Kidney epithelial cell (primary cell): ENCODE measurements at regions not wholly inside any gene's neighbourhood (a gene's known extent, or its start where the extent isn't known, plus 50 kb on each side); places are given as distances from the start of the nearest gene placed in this dataset.

Experiments
- DNase-seq: peaks from one replicate; pipeline ENCODE4 v3.0.0-alpha.2; 2010; ENCODE audit warnings: low read depth
- H3K27me3 ChIP-seq: 2 replicates; pipeline ENCODE4 v1.6.0; 2011; ENCODE audit warnings: low read length; ENCODE audit not compliant: control insufficient read depth, insufficient read depth
- H3K36me3 ChIP-seq: 2 replicates; pipeline ENCODE4 v1.5.1; 2011; ENCODE audit warnings: low read length; ENCODE audit not compliant: control insufficient read depth, insufficient read depth
- H3K4me3 ChIP-seq: 2 replicates; pipeline ENCODE4 v1.5.1; 2011; ENCODE audit warnings: low read depth, mild to moderate bottlenecking, control low read depth, low read length
- TF ChIP-seq, protein P1 (sequence below): IDR thresholded peaks from 2 replicates; pipeline ENCODE4 v1.5.1; 2011; ENCODE audit warnings: mild to moderate bottlenecking, moderate library complexity, low read length, control low read depth, inconsistent platforms; ENCODE audit not compliant: insufficient read depth, poor library complexity, severe bottlenecking

DNA sequence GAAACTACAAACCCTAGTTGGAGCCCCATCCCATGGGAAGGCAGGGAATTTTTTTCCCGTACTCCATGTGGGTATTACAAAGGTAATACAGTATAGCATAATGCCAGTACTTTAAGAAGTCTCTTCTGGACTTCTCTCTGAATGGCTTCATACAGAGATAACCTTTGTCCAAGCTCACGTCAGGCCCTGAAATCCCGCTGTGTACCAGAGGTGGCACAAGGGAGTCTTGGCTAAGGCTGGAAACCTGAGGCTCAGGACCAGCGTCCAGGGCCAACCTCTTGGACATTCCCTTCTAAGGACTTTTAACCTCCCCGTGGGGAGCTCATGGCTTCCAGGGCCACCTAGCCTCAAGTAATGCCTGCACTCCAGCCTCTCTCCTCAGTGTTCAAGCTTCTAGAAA is 338.9 kb upstream of the FAM241A start:
- no peaks in the 10 kb centered on the region for H3K27me3 ChIP-seq
- DNase-seq, result no peak

DNA sequence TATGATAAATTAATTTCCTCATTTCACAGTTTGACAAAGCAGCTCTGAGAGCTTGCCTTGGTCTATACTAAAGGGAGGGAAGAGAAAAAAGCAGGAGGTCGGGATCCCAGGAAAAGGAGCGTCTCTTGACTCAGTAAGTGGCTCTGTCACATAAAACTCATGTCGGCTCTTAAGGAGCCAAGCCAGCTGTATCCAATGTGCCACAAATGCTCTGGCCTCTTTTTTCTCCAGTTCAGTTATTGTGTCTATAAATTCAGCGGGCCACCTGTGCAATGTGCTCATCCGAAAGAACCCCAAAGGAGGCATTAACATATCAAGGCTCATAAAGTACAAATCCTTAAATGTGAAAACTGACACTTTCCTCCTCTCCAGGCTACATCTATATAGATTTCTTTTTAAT is 337.7 kb upstream of the FAM241A start:
- Histone ChIP-seq H3K4me3 (no peak overlapping the region), H3K36me3 (no peaks in the 10 kb centered on the region), H3K27me3 (no peaks in the 10 kb centered on the region)
- TF ChIP-seq, protein P1, sequence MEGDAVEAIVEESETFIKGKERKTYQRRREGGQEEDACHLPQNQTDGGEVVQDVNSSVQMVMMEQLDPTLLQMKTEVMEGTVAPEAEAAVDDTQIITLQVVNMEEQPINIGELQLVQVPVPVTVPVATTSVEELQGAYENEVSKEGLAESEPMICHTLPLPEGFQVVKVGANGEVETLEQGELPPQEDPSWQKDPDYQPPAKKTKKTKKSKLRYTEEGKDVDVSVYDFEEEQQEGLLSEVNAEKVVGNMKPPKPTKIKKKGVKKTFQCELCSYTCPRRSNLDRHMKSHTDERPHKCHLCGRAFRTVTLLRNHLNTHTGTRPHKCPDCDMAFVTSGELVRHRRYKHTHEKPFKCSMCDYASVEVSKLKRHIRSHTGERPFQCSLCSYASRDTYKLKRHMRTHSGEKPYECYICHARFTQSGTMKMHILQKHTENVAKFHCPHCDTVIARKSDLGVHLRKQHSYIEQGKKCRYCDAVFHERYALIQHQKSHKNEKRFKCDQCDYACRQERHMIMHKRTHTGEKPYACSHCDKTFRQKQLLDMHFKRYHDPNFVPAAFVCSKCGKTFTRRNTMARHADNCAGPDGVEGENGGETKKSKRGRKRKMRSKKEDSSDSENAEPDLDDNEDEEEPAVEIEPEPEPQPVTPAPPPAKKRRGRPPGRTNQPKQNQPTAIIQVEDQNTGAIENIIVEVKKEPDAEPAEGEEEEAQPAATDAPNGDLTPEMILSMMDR, result no peak
- no peak for DNase-seq

More for the DNA sequence above, 338.9 kb upstream of the FAM241A start:
- TF ChIP-seq, protein P1, result peak; percentile 21
- no peak overlapping the region for H3K4me3 ChIP-seq
- H3K36me3 ChIP-seq, result no peaks in the 10 kb centered on the region

DNA sequence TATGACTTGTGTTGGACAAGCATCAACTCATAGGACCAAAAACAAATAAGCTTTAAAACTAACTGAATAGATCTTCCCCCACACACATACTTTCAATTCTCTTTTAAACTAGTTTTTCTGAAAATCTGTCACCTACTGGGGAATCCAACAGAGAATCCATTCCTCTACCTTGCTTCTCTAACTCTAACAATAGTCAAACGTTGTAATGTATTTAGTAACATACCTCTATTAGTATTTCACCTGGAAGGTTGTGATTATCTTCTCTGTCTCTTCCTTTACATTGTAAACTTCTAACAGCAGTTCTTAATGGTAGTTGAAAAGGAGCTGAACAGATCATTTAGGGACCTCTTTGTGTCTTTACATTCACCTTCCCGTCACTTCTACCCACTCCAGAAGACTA is 337.1 kb upstream of the FAM241A start:
- no peak for DNase-seq

DNA sequence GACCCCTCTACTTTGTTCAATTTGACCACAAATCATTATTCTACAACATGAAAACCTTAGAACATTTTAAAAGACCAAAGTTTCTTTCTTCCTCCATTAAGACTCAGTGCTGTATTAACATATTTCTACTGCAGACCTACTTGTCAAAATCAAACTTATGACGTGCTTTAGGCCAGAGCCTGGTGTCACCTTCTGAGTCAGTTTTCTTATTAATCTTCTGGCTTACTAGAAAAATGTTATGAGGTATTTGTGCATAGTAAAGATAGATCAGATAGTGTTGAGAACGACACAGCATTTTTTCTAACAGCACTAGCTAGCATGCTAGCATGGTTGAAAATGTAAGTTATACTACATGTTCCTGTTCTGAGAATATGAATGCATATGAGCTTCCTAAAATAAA is 333.6 kb upstream of the FAM241A start:
- TF ChIP-seq, protein P1, result no peak
- Histone ChIP-seq H3K36me3 (no peaks in the 10 kb centered on the region), H3K4me3 (no peak overlapping the region), H3K27me3 (no peaks in the 10 kb centered on the region)
- DNase-seq, result no peak

More for the DNA sequence above, 337.1 kb upstream of the FAM241A start:
- Histone ChIP-seq H3K4me3 (no peak overlapping the region), H3K36me3 (no peaks in the 10 kb centered on the region), H3K27me3 (no peaks in the 10 kb centered on the region)
- TF ChIP-seq, protein P1, result no peak

DNA sequence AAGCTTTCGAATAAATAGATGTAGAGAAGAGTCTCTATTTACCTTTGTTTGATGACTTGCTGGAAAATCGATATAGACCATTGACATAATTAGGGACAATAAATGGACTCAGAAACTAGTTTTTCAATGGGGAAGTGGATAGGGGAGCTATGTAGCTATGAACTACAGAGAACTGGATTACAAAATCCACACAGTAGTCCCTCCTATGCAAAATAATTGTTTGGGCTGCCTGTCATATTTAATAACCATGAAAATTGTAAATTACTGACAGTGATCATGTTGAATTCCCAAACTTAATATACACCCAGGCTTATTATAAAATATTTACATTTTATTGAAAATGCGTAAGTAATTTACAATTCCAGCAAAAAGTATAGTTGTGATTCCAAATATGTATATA is 333.1 kb upstream of the FAM241A start:
- TF ChIP-seq, protein P1, result no peak
- Histone ChIP-seq H3K27me3 (no peaks in the 10 kb centered on the region), H3K4me3 (no peak overlapping the region), H3K36me3 (no peaks in the 10 kb centered on the region)
- DNase-seq, result no peak

DNA sequence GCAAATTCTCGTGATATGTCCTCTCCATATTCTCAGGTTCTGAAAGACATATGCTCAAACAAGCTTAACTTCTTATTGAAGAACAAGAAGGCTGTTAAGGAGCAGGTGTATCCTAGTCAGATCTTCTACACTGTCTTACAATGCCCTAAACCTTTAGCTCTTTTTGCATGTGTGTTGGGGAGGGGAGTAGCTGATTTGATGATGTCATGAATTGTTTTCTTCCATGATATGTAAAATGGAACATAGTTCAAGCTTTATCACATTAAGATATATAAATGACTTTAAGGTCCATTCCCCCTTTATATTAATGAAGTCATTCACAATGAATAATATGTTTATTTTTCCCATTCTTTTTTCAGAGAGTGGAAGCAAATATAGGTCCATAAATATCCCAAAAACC is 332.5 kb upstream of the FAM241A start:
- no peaks in the 10 kb centered on the region for H3K36me3 ChIP-seq
- no peaks in the 10 kb centered on the region for H3K27me3 ChIP-seq
- TF ChIP-seq, protein P1, result no peak
- no peak overlapping the region for H3K4me3 ChIP-seq
- DNase-seq, result no peak
